Peyer's patch (tissue), 4 donors: ENCODE measurements at regions not wholly inside any gene's neighbourhood (a gene's known extent, or its start where the extent isn't known, plus 50 kb on each side); places are given as distances from the start of the nearest gene placed in this dataset.

Experiments used
- POLR2A ChIP-seq, 2 donors: fragments of 450-650 bp; IDR thresholded peaks; one replicate each; pipeline ENCODE4 v1.5.1; 2017; ENCODE audit warnings: antibody characterized with exemption in 2 of 2, mild to moderate bottlenecking in 2 of 2, moderate library complexity in 2 of 2
- TF ChIP-seq, protein P1 (sequence below), 6 experiments: fragments of 450-650 bp in 4 of 6; fragments of 200-600 bp in 2 of 6; sonication (generic) in 1 of 6; IDR thresholded peaks; one replicate each; pipeline ENCODE4 v1.5.1; 2017 to 2019; ENCODE audit warnings: antibody characterized with exemption in 6 of 6, mild to moderate bottlenecking in 3 of 6, moderate library complexity in 1 of 6

DNA sequence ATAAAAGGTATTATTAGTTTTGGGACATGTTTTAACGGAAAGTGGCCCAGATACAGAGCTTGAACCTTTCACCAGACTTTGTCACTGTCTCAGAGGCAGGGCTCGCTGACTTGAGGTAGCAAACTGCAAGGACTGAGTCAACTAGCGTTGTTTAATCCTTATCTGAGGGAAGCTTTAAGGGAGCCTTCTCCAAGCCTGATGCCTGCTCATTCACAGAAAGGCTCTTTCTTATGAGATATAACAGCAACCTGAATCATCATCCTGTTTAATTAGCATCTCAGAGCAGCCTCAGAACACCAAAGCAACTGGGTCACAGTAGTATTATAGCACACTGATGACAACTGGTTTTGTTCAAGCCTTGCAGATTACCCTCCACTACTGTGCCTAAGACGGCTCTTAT, 54.2 kb upstream of the CYP2D6 start:
- TF ChIP-seq POLR2A (IDR thresholded peaks at IDR 0.05): no peak
- TF ChIP-seq, protein P1, sequence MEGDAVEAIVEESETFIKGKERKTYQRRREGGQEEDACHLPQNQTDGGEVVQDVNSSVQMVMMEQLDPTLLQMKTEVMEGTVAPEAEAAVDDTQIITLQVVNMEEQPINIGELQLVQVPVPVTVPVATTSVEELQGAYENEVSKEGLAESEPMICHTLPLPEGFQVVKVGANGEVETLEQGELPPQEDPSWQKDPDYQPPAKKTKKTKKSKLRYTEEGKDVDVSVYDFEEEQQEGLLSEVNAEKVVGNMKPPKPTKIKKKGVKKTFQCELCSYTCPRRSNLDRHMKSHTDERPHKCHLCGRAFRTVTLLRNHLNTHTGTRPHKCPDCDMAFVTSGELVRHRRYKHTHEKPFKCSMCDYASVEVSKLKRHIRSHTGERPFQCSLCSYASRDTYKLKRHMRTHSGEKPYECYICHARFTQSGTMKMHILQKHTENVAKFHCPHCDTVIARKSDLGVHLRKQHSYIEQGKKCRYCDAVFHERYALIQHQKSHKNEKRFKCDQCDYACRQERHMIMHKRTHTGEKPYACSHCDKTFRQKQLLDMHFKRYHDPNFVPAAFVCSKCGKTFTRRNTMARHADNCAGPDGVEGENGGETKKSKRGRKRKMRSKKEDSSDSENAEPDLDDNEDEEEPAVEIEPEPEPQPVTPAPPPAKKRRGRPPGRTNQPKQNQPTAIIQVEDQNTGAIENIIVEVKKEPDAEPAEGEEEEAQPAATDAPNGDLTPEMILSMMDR (IDR thresholded peaks at IDR 0.05): no peak
